ENCODE measurements at regions not wholly inside any gene's neighbourhood (a gene's known extent, or its start where the extent isn't known, plus 50 kb on each side); places are given as distances from the start of the nearest gene placed in this dataset.

DNA sequence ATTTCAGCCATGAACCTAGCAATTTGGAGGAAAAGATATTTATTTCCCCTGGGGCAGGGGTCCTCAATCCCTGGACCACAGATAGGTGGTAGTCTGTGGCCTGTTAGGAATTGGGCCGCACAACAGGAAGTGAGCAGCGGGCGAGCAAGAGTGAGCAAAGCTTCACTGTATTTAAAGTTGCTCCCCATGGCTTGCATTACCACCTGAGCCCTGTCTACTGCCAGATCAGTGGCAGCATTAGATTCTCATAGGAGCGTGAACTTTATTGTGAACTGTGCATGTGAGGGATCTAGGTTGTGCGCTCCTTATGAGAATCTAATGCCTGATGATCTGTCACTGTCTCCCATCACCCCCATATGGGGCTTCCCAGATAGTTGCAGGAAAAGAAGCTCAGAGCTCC is 127.6 kb downstream of the ICOS start:
- TF ChIP-seq EP300 (IDR thresholded peaks at IDR 0.05), result no peak
- TF ChIP-seq POLR2AphosphoS5 (IDR thresholded peaks at IDR 0.05), result no peak
